ENCODE measurements at regions not wholly inside any gene's neighbourhood (a gene's known extent, or its start where the extent isn't known, plus 50 kb on each side); places are given as distances from the start of the nearest gene placed in this dataset.

GRCh38 chr18:61738042-61738441 lies 154.8 kb downstream of the RNF152 start:
- no peak overlapping the region for H3K4me3 ChIP-seq (ENCODE audit: low read depth, low read length)
- no peak for TF ChIP-seq CTCF (conservative IDR thresholded peaks at IDR 0.05; ENCODE audit: low read depth, low read length)
- DNase-seq (ENCODE audit: low read depth), result peak; percentile 57

GRCh38 chr18:61736133-61736532 lies 156.7 kb downstream of the RNF152 start:
- peak; percentile 53 for DNase-seq (ENCODE audit: low read depth)
- TF ChIP-seq CTCF (conservative IDR thresholded peaks at IDR 0.05; ENCODE audit: low read depth, low read length), result no peak
- peak overlapping the region; percentile 14 for H3K4me3 ChIP-seq (ENCODE audit: low read depth, low read length)

GRCh38 chr18:61735564-61736102 lies 157.2 kb downstream of the RNF152 start:
- peak overlapping the region; percentile 14 for H3K4me3 ChIP-seq (ENCODE audit: low read depth, low read length)
- no peak for TF ChIP-seq CTCF (conservative IDR thresholded peaks at IDR 0.05; ENCODE audit: low read depth, low read length)
- DNase-seq (ENCODE audit: low read depth), result peak; percentile 92

- no peak overlapping the region for H3K4me3 ChIP-seq (ENCODE audit: low read depth, low read length)
- TF ChIP-seq CTCF (conservative IDR thresholded peaks at IDR 0.05; ENCODE audit: low read depth, low read length), result no peak
- DNase-seq (ENCODE audit: low read depth), result no peak
Observed at GRCh38 chr18:61734396-61734795, 158.4 kb downstream of the RNF152 start.

- H3K4me3 ChIP-seq (ENCODE audit: low read depth, low read length), result no peak overlapping the region
- no peak for TF ChIP-seq CTCF (conservative IDR thresholded peaks at IDR 0.05; ENCODE audit: low read depth, low read length)
- DNase-seq (ENCODE audit: low read depth), result no peak
Observed at GRCh38 chr18:61732854-61733253, 160.0 kb downstream of the RNF152 start.

GRCh38 chr18:61731693-61732376 lies 161.0 kb downstream of the RNF152 start:
- TF ChIP-seq CTCF (conservative IDR thresholded peaks at IDR 0.05; ENCODE audit: low read depth, low read length), result no peak
- H3K4me3 ChIP-seq (ENCODE audit: low read depth, low read length), result no peak overlapping the region
- no peak for DNase-seq (ENCODE audit: low read depth)

GRCh38 chr18:61731178-61731577 lies 161.6 kb downstream of the RNF152 start:
- DNase-seq (ENCODE audit: low read depth), result no peak
- TF ChIP-seq CTCF (conservative IDR thresholded peaks at IDR 0.05; ENCODE audit: low read depth, low read length), result no peak
- no peak overlapping the region for H3K4me3 ChIP-seq (ENCODE audit: low read depth, low read length)
